ENCODE measurements at regions not wholly inside any gene's neighbourhood (a gene's known extent, or its start where the extent isn't known, plus 50 kb on each side); places are given as distances from the start of the nearest gene placed in this dataset.

DNA sequence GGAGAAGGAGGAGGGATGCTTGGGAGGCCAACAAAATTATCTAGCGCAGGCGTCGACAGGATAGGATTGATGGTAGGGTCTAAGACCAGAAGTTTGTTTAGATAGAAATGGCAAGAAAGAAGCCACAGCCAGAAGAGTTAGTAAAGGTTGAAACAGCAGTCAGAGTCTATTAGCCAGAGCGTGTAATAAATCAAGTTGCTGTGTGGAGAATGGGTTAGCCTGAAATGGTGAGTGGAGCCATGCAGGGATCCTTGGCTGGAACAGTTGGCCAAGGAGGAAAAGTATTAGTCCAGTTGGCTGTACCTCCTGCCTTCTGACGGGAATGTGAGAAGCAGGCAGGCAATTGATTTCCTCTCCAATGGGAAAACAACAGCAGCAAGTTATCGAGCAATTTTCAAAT lies 190.7 kb upstream of the CCDC68 start:
- TF ChIP-seq, protein P1, sequence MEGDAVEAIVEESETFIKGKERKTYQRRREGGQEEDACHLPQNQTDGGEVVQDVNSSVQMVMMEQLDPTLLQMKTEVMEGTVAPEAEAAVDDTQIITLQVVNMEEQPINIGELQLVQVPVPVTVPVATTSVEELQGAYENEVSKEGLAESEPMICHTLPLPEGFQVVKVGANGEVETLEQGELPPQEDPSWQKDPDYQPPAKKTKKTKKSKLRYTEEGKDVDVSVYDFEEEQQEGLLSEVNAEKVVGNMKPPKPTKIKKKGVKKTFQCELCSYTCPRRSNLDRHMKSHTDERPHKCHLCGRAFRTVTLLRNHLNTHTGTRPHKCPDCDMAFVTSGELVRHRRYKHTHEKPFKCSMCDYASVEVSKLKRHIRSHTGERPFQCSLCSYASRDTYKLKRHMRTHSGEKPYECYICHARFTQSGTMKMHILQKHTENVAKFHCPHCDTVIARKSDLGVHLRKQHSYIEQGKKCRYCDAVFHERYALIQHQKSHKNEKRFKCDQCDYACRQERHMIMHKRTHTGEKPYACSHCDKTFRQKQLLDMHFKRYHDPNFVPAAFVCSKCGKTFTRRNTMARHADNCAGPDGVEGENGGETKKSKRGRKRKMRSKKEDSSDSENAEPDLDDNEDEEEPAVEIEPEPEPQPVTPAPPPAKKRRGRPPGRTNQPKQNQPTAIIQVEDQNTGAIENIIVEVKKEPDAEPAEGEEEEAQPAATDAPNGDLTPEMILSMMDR (IDR thresholded peaks at IDR 0.05; ENCODE audit: insufficient read depth, low read length), result no peak
- TF ChIP-seq, protein P2, sequence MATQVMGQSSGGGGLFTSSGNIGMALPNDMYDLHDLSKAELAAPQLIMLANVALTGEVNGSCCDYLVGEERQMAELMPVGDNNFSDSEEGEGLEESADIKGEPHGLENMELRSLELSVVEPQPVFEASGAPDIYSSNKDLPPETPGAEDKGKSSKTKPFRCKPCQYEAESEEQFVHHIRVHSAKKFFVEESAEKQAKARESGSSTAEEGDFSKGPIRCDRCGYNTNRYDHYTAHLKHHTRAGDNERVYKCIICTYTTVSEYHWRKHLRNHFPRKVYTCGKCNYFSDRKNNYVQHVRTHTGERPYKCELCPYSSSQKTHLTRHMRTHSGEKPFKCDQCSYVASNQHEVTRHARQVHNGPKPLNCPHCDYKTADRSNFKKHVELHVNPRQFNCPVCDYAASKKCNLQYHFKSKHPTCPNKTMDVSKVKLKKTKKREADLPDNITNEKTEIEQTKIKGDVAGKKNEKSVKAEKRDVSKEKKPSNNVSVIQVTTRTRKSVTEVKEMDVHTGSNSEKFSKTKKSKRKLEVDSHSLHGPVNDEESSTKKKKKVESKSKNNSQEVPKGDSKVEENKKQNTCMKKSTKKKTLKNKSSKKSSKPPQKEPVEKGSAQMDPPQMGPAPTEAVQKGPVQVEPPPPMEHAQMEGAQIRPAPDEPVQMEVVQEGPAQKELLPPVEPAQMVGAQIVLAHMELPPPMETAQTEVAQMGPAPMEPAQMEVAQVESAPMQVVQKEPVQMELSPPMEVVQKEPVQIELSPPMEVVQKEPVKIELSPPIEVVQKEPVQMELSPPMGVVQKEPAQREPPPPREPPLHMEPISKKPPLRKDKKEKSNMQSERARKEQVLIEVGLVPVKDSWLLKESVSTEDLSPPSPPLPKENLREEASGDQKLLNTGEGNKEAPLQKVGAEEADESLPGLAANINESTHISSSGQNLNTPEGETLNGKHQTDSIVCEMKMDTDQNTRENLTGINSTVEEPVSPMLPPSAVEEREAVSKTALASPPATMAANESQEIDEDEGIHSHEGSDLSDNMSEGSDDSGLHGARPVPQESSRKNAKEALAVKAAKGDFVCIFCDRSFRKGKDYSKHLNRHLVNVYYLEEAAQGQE (IDR thresholded peaks at IDR 0.05; ENCODE audit: insufficient replicate concordance, low read depth), result no peak
- TF ChIP-seq POLR2AphosphoS5 (IDR thresholded peaks at IDR 0.05; ENCODE audit: low read depth) (no peak), SPI1 (IDR thresholded peaks at IDR 0.05; ENCODE audit: borderline replicate concordance, low read depth) (no peak)
